Neuronal stem cell (in vitro differentiated cells): ENCODE measurements at regions not wholly inside any gene's neighbourhood (a gene's known extent, or its start where the extent isn't known, plus 50 kb on each side); places are given as distances from the start of the nearest gene placed in this dataset.
A peak's percentile ranks its signal among the peaks of the same experiment; 100 is the strongest.

Source experiments
- DNase-seq: peaks from one replicate; pipeline ENCODE4 v3.0.0-alpha.2; 2013; ENCODE audit warnings: low spot score
- H2AFZ ChIP-seq: one replicate; pipeline ENCODE4 v1.6.1; 2013; ENCODE audit warnings: mild to moderate bottlenecking, low read length, inconsistent platforms
- H2AK5ac ChIP-seq: 2 replicates; pipeline ENCODE4 v1.6.1; 2013; ENCODE audit warnings: low read depth, mild to moderate bottlenecking, inconsistent platforms, low read length, moderate library complexity, mixed read lengths
- H2BK120ac ChIP-seq: 2 replicates; pipeline ENCODE4 v1.6.1; 2013; ENCODE audit warnings: low read depth, mild to moderate bottlenecking, inconsistent platforms, low read length, moderate library complexity, mixed read lengths
- H2BK12ac ChIP-seq: one replicate; pipeline ENCODE4 v1.6.1; 2013; ENCODE audit warnings: low read length, inconsistent platforms
- H2BK15ac ChIP-seq: 2 replicates; pipeline ENCODE4 v1.6.1; 2013; ENCODE audit warnings: mild to moderate bottlenecking, low read length, inconsistent platforms, mixed read lengths
- H2BK5ac ChIP-seq: one replicate; pipeline ENCODE4 v1.6.1; 2013; ENCODE audit warnings: inconsistent platforms, mild to moderate bottlenecking, low read length, moderate library complexity
- H3K14ac ChIP-seq: one replicate; pipeline ENCODE4 v1.6.1; 2013; ENCODE audit warnings: low read length, inconsistent platforms
- H3K18ac ChIP-seq: 2 replicates; pipeline ENCODE4 v1.6.1; 2013; ENCODE audit warnings: low read length, inconsistent platforms
- H3K23ac ChIP-seq: 2 replicates; pipeline ENCODE4 v1.6.1; 2013; ENCODE audit warnings: low read depth, mild to moderate bottlenecking, mixed read lengths, low read length, inconsistent platforms; ENCODE audit not compliant: poor library complexity
- H3K27ac ChIP-seq: replicated peaks from 3 replicates; pipeline ENCODE4 v1.5.1; 2013; ENCODE audit warnings: low read length, inconsistent platforms
- H3K27me3 ChIP-seq, 3 experiments: 2 replicates each; pipeline ENCODE4 v1.6.1; 2013; ENCODE audit warnings: low read length in 3 of 3, mild to moderate bottlenecking in 2 of 3, inconsistent platforms in 1 of 3, low read depth in 1 of 3, mixed read lengths in 1 of 3, moderate library complexity in 1 of 3; ENCODE audit not compliant: control insufficient read depth in 3 of 3, insufficient read depth in 3 of 3
- H3K36me3 ChIP-seq, 2 donors: replicated peaks in 1 of 2; 2 replicates each; pipeline ENCODE4 v1.6.1; 2013; ENCODE audit warnings: low read length in 2 of 2; ENCODE audit not compliant: control insufficient read depth in 2 of 2, insufficient read depth in 2 of 2
- H3K4ac ChIP-seq: 2 replicates; pipeline ENCODE4 v1.6.1; 2013; ENCODE audit warnings: inconsistent platforms, mild to moderate bottlenecking, low read length, moderate library complexity
- H3K4me1 ChIP-seq, 2 donors: 1 replicate in 1 of 2; 2 replicates in 1 of 2; pipeline ENCODE4 v1.6.1; 2013; ENCODE audit warnings: low read length in 2 of 2, low read depth in 1 of 2; ENCODE audit not compliant: control insufficient read depth in 2 of 2, insufficient read depth in 1 of 2
- H3K4me2 ChIP-seq: one replicate; pipeline ENCODE4 v1.6.1; 2013; ENCODE audit warnings: mild to moderate bottlenecking, low read length, inconsistent platforms; ENCODE audit not compliant: insufficient read depth, poor library complexity, severe bottlenecking
- H3K4me3 ChIP-seq, 2 donors: 2 replicates each; pipeline ENCODE4 v1.5.1; 2013; ENCODE audit warnings: low read length in 2 of 2, mild to moderate bottlenecking in 2 of 2, inconsistent platforms in 1 of 2, moderate library complexity in 1 of 2
- H3K79me1 ChIP-seq: one replicate; pipeline ENCODE4 v1.6.1; 2013; ENCODE audit warnings: low read depth, mild to moderate bottlenecking, inconsistent platforms, low read length, moderate library complexity
- H3K9ac ChIP-seq: one replicate; pipeline ENCODE4 v1.6.1; 2013; ENCODE audit warnings: mild to moderate bottlenecking, low read depth, low read length, inconsistent platforms; ENCODE audit not compliant: poor library complexity
- H3K9me3 ChIP-seq, 2 donors: replicated peaks in 1 of 2; 2 replicates each; pipeline versions ENCODE3 to v1.6.1; 2013; ENCODE audit warnings: low read length in 2 of 2, mild to moderate bottlenecking in 2 of 2, inconsistent platforms in 1 of 2, low read depth in 1 of 2, mixed read lengths in 1 of 2, moderate library complexity in 1 of 2; ENCODE audit not compliant: control insufficient read depth in 2 of 2, insufficient read depth in 1 of 2
- H4K8ac ChIP-seq: one replicate; pipeline ENCODE4 v1.6.1; 2013; ENCODE audit warnings: low read depth, mild to moderate bottlenecking, inconsistent platforms, low read length, moderate library complexity
- H4K91ac ChIP-seq: one replicate; pipeline ENCODE4 v1.6.1; 2013; ENCODE audit warnings: low read length, low read depth, mild to moderate bottlenecking, inconsistent platforms; ENCODE audit not compliant: poor library complexity
- WGBS, 2 donors: extraction: QIAGEN DNeasy Blood & Tissue Kit; methylation state at CpG; one replicate each; pipeline ENCODE4 v1.1.7; 2013; ENCODE audit warnings: missing lambda C conversion rate in 2 of 2, mixed read lengths in 1 of 2; ENCODE audit not compliant: insufficient read length in 2 of 2, insufficient replicate concordance in 1 of 2; ENCODE audit errors: extremely low coverage in 2 of 2; 5-methylcytosine and 5-hydroxymethylcytosine counted together

- Histone ChIP-seq H3K4me3 (no peak overlapping the region), H3K14ac (no peak overlapping the region), H3K18ac (no peak overlapping the region), H4K91ac (no peak overlapping the region), H3K36me3 (no peaks in the 10 kb centered on the region), H2AK5ac (no peak overlapping the region), H2BK120ac (no peak overlapping the region), H3K9me3 (peaks cover 2 to 6% of the 10 kb centered on the region in 2 donors), H3K4me1 (no peaks in the 10 kb centered on the region), H3K27ac (no peak overlapping the region), H2BK12ac (no peak overlapping the region), H3K79me1 (no peaks in the 10 kb centered on the region), H3K4me2 (no peak overlapping the region), H2BK5ac (no peak overlapping the region), H2BK15ac (no peak overlapping the region), H3K9ac (no peak overlapping the region), H3K27me3 (no peaks in the 10 kb centered on the region), H4K8ac (no peak overlapping the region), H3K4ac (no peak overlapping the region), H3K23ac (no peak overlapping the region), H2AFZ (peak overlapping the region; percentile 60)
- no peak for DNase-seq
- no CpG with 5 or more reads among the region's 3 CpGs for WGBS, 2 donors
These were observed 389.1 kb upstream of the COBL start for GRCh38 chr7:51705701-51706100.

DNA sequence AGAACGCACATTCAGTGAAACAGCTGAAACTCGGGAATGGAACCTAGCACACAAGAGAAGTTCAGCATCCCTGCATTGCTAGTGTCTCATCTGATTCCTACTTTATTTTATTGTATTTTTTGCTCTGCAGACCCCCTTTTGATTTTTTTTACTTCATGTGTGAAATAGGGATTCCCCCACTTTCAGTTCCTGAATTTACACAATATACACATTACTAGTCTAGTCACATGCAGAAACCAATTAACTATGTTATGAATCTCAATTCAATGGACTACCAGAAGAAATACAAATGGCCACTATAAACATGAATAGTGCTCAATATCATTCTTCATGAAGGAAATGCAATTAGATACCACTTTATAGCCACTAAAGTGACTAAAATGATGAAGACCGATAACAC, 386.1 kb upstream of the COBL start:
- H3K18ac ChIP-seq, result no peak overlapping the region
- DNase-seq, result no peak
- H2BK15ac ChIP-seq, result no peak overlapping the region
- H4K91ac ChIP-seq, result no peak overlapping the region
- H2AK5ac ChIP-seq, result no peak overlapping the region
- H3K4me3 ChIP-seq, result no peak overlapping the region
- no peak overlapping the region for H3K4ac ChIP-seq
- H3K9me3 ChIP-seq, result peaks cover 2 to 6% of the 10 kb centered on the region in 2 donors
- H3K27ac ChIP-seq, result no peak overlapping the region
- H3K9ac ChIP-seq, result no peak overlapping the region
- H4K8ac ChIP-seq, result no peak overlapping the region
- WGBS, 2 donors, result no CpG with 5 or more reads among the region's 3 CpGs
- H2BK12ac ChIP-seq, result no peak overlapping the region
- no peak overlapping the region for H2BK5ac ChIP-seq
- no peak overlapping the region for H3K23ac ChIP-seq
- no peak overlapping the region for H2BK120ac ChIP-seq
- H3K4me2 ChIP-seq, result no peak overlapping the region
- no peak overlapping the region for H3K14ac ChIP-seq
- peaks cover 0 to 3% of the 10 kb centered on the region in 2 donors for H3K4me1 ChIP-seq
- no peak overlapping the region for H2AFZ ChIP-seq
- H3K36me3 ChIP-seq, result no peaks in the 10 kb centered on the region
- H3K79me1 ChIP-seq, result no peaks in the 10 kb centered on the region
- H3K27me3 ChIP-seq, result no peaks in the 10 kb centered on the region

DNA sequence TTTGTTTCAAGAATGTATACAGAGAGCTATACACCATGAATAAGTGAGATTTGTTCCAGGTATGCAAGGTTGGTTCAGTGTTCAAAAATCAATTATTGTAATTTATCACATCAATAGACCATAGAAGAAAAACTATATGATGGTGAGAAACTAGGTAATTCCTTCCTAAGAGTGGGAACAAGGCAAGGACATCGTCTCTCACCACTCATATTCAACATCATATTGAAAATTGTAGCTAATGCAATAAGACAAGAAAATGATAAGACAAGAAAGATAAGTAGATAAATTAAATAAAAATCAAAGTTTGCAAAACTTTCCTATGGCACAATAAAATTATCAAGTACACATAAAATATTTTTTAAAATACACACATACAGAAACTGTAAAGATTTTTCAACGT, 385.3 kb upstream of the COBL start:
- WGBS, 2 donors, result no CpG with 5 or more reads among the region's 2 CpGs

GRCh38 chr7:51700593-51701215, 384.1 kb upstream of the COBL start:
- H3K9ac ChIP-seq, result no peak overlapping the region
- no peak overlapping the region for H4K8ac ChIP-seq
- H3K4me1 ChIP-seq, result peaks cover 2 to 13% of the 10 kb centered on the region in 2 donors
- no peak overlapping the region for H3K27ac ChIP-seq
- H4K91ac ChIP-seq, result no peak overlapping the region
- H2BK12ac ChIP-seq, result no peak overlapping the region
- no peak overlapping the region for H2AK5ac ChIP-seq
- no peak overlapping the region for H3K23ac ChIP-seq
- H2BK5ac ChIP-seq, result no peak overlapping the region
- WGBS, 2 donors, result no CpG with 5 or more reads among the region's 3 CpGs
- H3K4ac ChIP-seq, result no peak overlapping the region
- H3K79me1 ChIP-seq, result no peaks in the 10 kb centered on the region
- H3K14ac ChIP-seq, result no peak overlapping the region
- H3K36me3 ChIP-seq, result no peaks in the 10 kb centered on the region
- DNase-seq, result no peak
- no peak overlapping the region for H2BK120ac ChIP-seq
- H3K9me3 ChIP-seq, result peaks cover 2 to 6% of the 10 kb centered on the region in 2 donors
- H3K27me3 ChIP-seq, result no peaks in the 10 kb centered on the region
- H3K4me2 ChIP-seq, result no peak overlapping the region
- no peak overlapping the region for H3K18ac ChIP-seq
- no peak overlapping the region for H3K4me3 ChIP-seq
- H2AFZ ChIP-seq, result no peak overlapping the region
- no peak overlapping the region for H2BK15ac ChIP-seq

More for the DNA sequence above, 385.3 kb upstream of the COBL start:
- Histone ChIP-seq H3K4me3 (no peak overlapping the region), H2BK12ac (no peak overlapping the region), H3K18ac (no peak overlapping the region), H4K8ac (no peak overlapping the region), H3K27ac (no peak overlapping the region), H2BK120ac (no peak overlapping the region), H3K9me3 (peaks cover 2 to 6% of the 10 kb centered on the region in 2 donors), H3K4ac (no peak overlapping the region), H3K4me2 (no peak overlapping the region), H3K4me1 (peaks cover 2 to 8% of the 10 kb centered on the region in 2 donors), H2AK5ac (no peak overlapping the region), H2BK5ac (no peak overlapping the region), H4K91ac (no peak overlapping the region), H3K79me1 (no peaks in the 10 kb centered on the region), H3K27me3 (no peaks in the 10 kb centered on the region), H3K14ac (no peak overlapping the region), H3K9ac (no peak overlapping the region), H3K23ac (no peak overlapping the region), H2BK15ac (no peak overlapping the region), H2AFZ (no peak overlapping the region), H3K36me3 (no peaks in the 10 kb centered on the region)
- no peak for DNase-seq
